ENCODE measurements at regions not wholly inside any gene's neighbourhood (a gene's known extent, or its start where the extent isn't known, plus 50 kb on each side); places are given as distances from the start of the nearest gene placed in this dataset.

DNA sequence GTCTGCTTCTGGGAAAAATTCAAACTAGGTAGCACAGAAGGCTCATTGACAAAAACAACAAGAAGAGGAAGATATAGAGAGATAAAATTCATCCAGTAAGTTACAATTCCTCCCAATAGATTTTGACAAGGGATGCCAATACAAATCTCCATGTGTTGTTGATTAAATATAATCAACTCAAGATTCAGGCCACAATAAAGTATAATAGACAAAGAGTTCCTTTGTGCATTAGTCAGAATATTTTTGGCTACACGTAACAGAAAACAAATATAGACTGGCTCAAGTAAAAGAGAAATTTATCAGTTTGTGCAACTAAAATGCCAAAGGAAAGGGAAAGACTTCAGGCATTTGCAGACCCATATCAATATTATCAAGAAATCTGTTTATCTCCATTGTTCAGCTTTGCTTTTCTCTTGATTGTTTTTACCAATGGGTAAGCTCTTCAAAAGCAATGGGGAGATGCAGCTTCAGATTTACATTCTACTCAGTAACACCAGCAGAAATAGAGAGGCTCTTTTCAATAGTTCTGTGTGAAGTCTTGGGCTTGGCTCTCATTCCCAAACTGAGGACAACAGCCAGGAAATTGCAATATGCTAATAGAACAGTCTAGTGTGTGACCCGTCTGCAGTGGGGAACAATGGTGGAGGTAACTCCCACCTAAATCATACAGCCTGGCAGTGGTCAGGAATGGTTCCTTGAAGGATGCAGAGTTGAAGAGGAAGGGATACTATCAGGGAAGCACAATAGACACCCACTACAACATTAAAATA is 77.6 kb upstream of the PROK2 start:
- WGBS, 2 experiments (ENCODE audit: insufficient coverage in 1 of 2, insufficient read length in 1 of 2) = 80 to 97% methylated on average over 2 of the region's 2 CpGs
- H3K4me1 Mint-ChIP-seq = peaks cover 14% of the 10 kb centered on the region
- Histone ChIP-seq H3K27me3 (ENCODE audit: control insufficient read depth, insufficient read depth, low read length, poor library complexity, severe bottlenecking) (no peaks in the 10 kb centered on the region), H3K9ac (ENCODE audit: extremely low read depth, low read length, poor library complexity, severe bottlenecking) (no peak overlapping the region), H3K9me3 (ENCODE audit: control insufficient read depth, low read length) (peaks cover 14% of the 10 kb centered on the region), H3K4me1 (ENCODE audit: control insufficient read depth, insufficient read depth, low read length) (no peaks in the 10 kb centered on the region), H3K4me3 (ENCODE audit: low read length) (no peak overlapping the region), H3K27ac (ENCODE audit: low read depth, low read length) (no peak overlapping the region), H3K36me3 (ENCODE audit: control insufficient read depth, insufficient read depth, low read length) (no peaks in the 10 kb centered on the region)
- DNase-seq = no peak
- TF ChIP-seq, protein P1, sequence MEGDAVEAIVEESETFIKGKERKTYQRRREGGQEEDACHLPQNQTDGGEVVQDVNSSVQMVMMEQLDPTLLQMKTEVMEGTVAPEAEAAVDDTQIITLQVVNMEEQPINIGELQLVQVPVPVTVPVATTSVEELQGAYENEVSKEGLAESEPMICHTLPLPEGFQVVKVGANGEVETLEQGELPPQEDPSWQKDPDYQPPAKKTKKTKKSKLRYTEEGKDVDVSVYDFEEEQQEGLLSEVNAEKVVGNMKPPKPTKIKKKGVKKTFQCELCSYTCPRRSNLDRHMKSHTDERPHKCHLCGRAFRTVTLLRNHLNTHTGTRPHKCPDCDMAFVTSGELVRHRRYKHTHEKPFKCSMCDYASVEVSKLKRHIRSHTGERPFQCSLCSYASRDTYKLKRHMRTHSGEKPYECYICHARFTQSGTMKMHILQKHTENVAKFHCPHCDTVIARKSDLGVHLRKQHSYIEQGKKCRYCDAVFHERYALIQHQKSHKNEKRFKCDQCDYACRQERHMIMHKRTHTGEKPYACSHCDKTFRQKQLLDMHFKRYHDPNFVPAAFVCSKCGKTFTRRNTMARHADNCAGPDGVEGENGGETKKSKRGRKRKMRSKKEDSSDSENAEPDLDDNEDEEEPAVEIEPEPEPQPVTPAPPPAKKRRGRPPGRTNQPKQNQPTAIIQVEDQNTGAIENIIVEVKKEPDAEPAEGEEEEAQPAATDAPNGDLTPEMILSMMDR (conservative IDR thresholded peaks at IDR 0.05) = no peak
- no peaks in the 10 kb centered on the region for H3K36me3 Mint-ChIP-seq (ENCODE audit: low read depth)
- H3K27ac Mint-ChIP-seq = no peak overlapping the region
- H3K27me3 Mint-ChIP-seq (ENCODE audit: insufficient read depth) = peaks cover 17% of the 10 kb centered on the region
- H3K4me3 Mint-ChIP-seq = no peak overlapping the region
- H3K9me3 Mint-ChIP-seq = peaks cover 13% of the 10 kb centered on the region

DNA sequence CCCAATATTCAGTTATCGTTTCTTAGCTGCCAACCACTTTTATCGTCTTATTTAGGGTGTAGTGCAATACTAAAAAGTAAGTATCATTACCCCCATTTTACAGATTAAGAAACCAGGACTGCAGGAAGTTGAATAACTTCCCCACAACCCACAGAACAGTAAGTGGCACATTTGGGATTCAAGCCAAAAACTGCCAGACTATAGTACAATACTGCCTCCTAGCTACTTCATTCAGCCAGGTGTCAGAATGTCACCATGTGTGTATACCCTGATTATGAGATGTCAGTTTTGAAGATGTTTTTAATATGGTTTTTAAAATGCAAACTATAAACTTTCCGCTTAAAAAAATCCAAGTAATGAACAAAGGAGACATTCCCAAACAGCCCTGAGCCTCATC is 74.2 kb upstream of the PROK2 start:
- H3K9me3 Mint-ChIP-seq = peaks cover 13% of the 10 kb centered on the region
- peaks cover 30% of the 10 kb centered on the region for H3K27me3 Mint-ChIP-seq (ENCODE audit: insufficient read depth)
- no peak overlapping the region for H3K9ac ChIP-seq (ENCODE audit: extremely low read depth, low read length, poor library complexity, severe bottlenecking)
- H3K4me3 ChIP-seq (ENCODE audit: low read length) = no peak overlapping the region
- no peaks in the 10 kb centered on the region for H3K36me3 ChIP-seq (ENCODE audit: control insufficient read depth, insufficient read depth, low read length)
- H3K27ac ChIP-seq (ENCODE audit: low read depth, low read length) = no peak overlapping the region
- H3K27ac Mint-ChIP-seq = no peak overlapping the region
- no peaks in the 10 kb centered on the region for H3K27me3 ChIP-seq (ENCODE audit: control insufficient read depth, insufficient read depth, low read length, poor library complexity, severe bottlenecking)
- TF ChIP-seq, protein P1 (conservative IDR thresholded peaks at IDR 0.05) = peak; percentile 79
- peaks cover 14% of the 10 kb centered on the region for H3K9me3 ChIP-seq (ENCODE audit: control insufficient read depth, low read length)
- H3K4me3 Mint-ChIP-seq = no peak overlapping the region
- DNase-seq = no peak
- 71% methylated on average over 2 of the region's 3 CpGs; no CpG with 5 or more reads in 1 of the 2 experiments for WGBS, 2 experiments (ENCODE audit: insufficient coverage in 1 of 2, insufficient read length in 1 of 2)
- no peaks in the 10 kb centered on the region for H3K36me3 Mint-ChIP-seq (ENCODE audit: low read depth)
- peaks cover 11% of the 10 kb centered on the region for H3K4me1 Mint-ChIP-seq
- H3K4me1 ChIP-seq (ENCODE audit: control insufficient read depth, insufficient read depth, low read length) = no peaks in the 10 kb centered on the region

DNA sequence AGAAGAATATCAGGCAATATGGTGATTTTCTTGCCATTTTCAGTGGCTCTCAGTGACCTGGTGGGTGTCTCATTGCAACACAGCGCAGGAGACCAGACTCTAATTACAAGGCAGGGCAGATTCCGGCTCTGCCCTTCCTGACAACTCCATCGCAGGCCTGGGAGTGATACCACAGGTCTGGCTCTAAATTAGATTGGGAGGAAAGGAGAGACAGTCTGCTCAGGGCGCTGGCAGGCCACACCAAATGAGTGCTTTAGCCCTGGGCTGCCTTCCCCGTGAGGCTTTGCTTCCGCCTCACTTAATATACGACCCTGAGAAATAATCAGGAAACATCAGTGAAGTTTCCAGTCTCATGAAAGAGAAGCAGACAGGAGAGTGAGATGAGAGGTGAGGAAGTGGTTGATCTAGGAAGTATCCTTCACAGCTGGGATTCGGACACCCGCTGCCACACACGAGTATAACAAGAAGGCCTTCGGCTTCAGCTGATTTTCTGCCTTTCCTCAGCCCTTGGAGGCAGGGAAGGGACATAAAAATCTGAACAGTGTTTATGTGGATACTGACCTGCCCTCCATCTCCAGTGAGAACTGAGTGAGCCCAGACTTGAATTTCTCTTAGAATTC is 73.7 kb upstream of the PROK2 start:
- H3K27ac Mint-ChIP-seq = no peak overlapping the region
- no peaks in the 10 kb centered on the region for H3K4me1 ChIP-seq (ENCODE audit: control insufficient read depth, insufficient read depth, low read length)
- no peak overlapping the region for H3K4me3 ChIP-seq (ENCODE audit: low read length)
- H3K36me3 ChIP-seq (ENCODE audit: control insufficient read depth, insufficient read depth, low read length) = no peaks in the 10 kb centered on the region
- no peak overlapping the region for H3K9ac ChIP-seq (ENCODE audit: extremely low read depth, low read length, poor library complexity, severe bottlenecking)
- peaks cover 14% of the 10 kb centered on the region for H3K9me3 ChIP-seq (ENCODE audit: control insufficient read depth, low read length)
- peaks cover 35% of the 10 kb centered on the region for H3K27me3 Mint-ChIP-seq (ENCODE audit: insufficient read depth)
- H3K4me1 Mint-ChIP-seq = peaks cover 9% of the 10 kb centered on the region
- H3K36me3 Mint-ChIP-seq (ENCODE audit: low read depth) = no peaks in the 10 kb centered on the region
- DNase-seq = peak; percentile 58
- H3K9me3 Mint-ChIP-seq = peaks cover 13% of the 10 kb centered on the region
- TF ChIP-seq, protein P1 (conservative IDR thresholded peaks at IDR 0.05) = no peak
- no peak overlapping the region for H3K27ac ChIP-seq (ENCODE audit: low read depth, low read length)
- no peaks in the 10 kb centered on the region for H3K27me3 ChIP-seq (ENCODE audit: control insufficient read depth, insufficient read depth, low read length, poor library complexity, severe bottlenecking)
- H3K4me3 Mint-ChIP-seq = no peak overlapping the region
- WGBS, 2 experiments (ENCODE audit: insufficient coverage in 1 of 2, insufficient read length in 1 of 2) = 77 to 80% methylated on average over 11 of the region's 11 CpGs
